Neuronal stem cell (in vitro differentiated cells): ENCODE measurements at regions not wholly inside any gene's neighbourhood (a gene's known extent, or its start where the extent isn't known, plus 50 kb on each side); places are given as distances from the start of the nearest gene placed in this dataset.
"Not testable (repeated sequence)": the region's sequence is repeated elsewhere in the genome, so short reads cannot be mapped to it uniquely, and the experiment has no call there.

Source experiments
- DNase-seq: peaks from one replicate; pipeline ENCODE4 v3.0.0-alpha.2; 2013; ENCODE audit warnings: low spot score
- H2AFZ ChIP-seq: one replicate; pipeline ENCODE4 v1.6.1; 2013; ENCODE audit warnings: mild to moderate bottlenecking, low read length, inconsistent platforms
- H2AK5ac ChIP-seq: 2 replicates; pipeline ENCODE4 v1.6.1; 2013; ENCODE audit warnings: low read depth, mild to moderate bottlenecking, inconsistent platforms, low read length, moderate library complexity, mixed read lengths
- H2BK120ac ChIP-seq: 2 replicates; pipeline ENCODE4 v1.6.1; 2013; ENCODE audit warnings: low read depth, mild to moderate bottlenecking, inconsistent platforms, low read length, moderate library complexity, mixed read lengths
- H2BK12ac ChIP-seq: one replicate; pipeline ENCODE4 v1.6.1; 2013; ENCODE audit warnings: low read length, inconsistent platforms
- H2BK15ac ChIP-seq: 2 replicates; pipeline ENCODE4 v1.6.1; 2013; ENCODE audit warnings: mild to moderate bottlenecking, low read length, inconsistent platforms, mixed read lengths
- H2BK5ac ChIP-seq: one replicate; pipeline ENCODE4 v1.6.1; 2013; ENCODE audit warnings: inconsistent platforms, mild to moderate bottlenecking, low read length, moderate library complexity
- H3K14ac ChIP-seq: one replicate; pipeline ENCODE4 v1.6.1; 2013; ENCODE audit warnings: low read length, inconsistent platforms
- H3K18ac ChIP-seq: 2 replicates; pipeline ENCODE4 v1.6.1; 2013; ENCODE audit warnings: low read length, inconsistent platforms
- H3K23ac ChIP-seq: 2 replicates; pipeline ENCODE4 v1.6.1; 2013; ENCODE audit warnings: low read depth, mild to moderate bottlenecking, mixed read lengths, low read length, inconsistent platforms; ENCODE audit not compliant: poor library complexity
- H3K27ac ChIP-seq: replicated peaks from 3 replicates; pipeline ENCODE4 v1.5.1; 2013; ENCODE audit warnings: low read length, inconsistent platforms
- H3K27me3 ChIP-seq, 3 experiments: 2 replicates each; pipeline ENCODE4 v1.6.1; 2013; ENCODE audit warnings: low read length in 3 of 3, mild to moderate bottlenecking in 2 of 3, inconsistent platforms in 1 of 3, low read depth in 1 of 3, mixed read lengths in 1 of 3, moderate library complexity in 1 of 3; ENCODE audit not compliant: control insufficient read depth in 3 of 3, insufficient read depth in 3 of 3
- H3K36me3 ChIP-seq, 2 donors: replicated peaks in 1 of 2; 2 replicates each; pipeline ENCODE4 v1.6.1; 2013; ENCODE audit warnings: low read length in 2 of 2; ENCODE audit not compliant: control insufficient read depth in 2 of 2, insufficient read depth in 2 of 2
- H3K4ac ChIP-seq: 2 replicates; pipeline ENCODE4 v1.6.1; 2013; ENCODE audit warnings: inconsistent platforms, mild to moderate bottlenecking, low read length, moderate library complexity
- H3K4me1 ChIP-seq, 2 donors: 1 replicate in 1 of 2; 2 replicates in 1 of 2; pipeline ENCODE4 v1.6.1; 2013; ENCODE audit warnings: low read length in 2 of 2, low read depth in 1 of 2; ENCODE audit not compliant: control insufficient read depth in 2 of 2, insufficient read depth in 1 of 2
- H3K4me2 ChIP-seq: one replicate; pipeline ENCODE4 v1.6.1; 2013; ENCODE audit warnings: mild to moderate bottlenecking, low read length, inconsistent platforms; ENCODE audit not compliant: insufficient read depth, poor library complexity, severe bottlenecking
- H3K4me3 ChIP-seq, 2 donors: 2 replicates each; pipeline ENCODE4 v1.5.1; 2013; ENCODE audit warnings: low read length in 2 of 2, mild to moderate bottlenecking in 2 of 2, inconsistent platforms in 1 of 2, moderate library complexity in 1 of 2
- H3K79me1 ChIP-seq: one replicate; pipeline ENCODE4 v1.6.1; 2013; ENCODE audit warnings: low read depth, mild to moderate bottlenecking, inconsistent platforms, low read length, moderate library complexity
- H3K9ac ChIP-seq: one replicate; pipeline ENCODE4 v1.6.1; 2013; ENCODE audit warnings: mild to moderate bottlenecking, low read depth, low read length, inconsistent platforms; ENCODE audit not compliant: poor library complexity
- H3K9me3 ChIP-seq, 2 donors: replicated peaks in 1 of 2; 2 replicates each; pipeline versions ENCODE3 to v1.6.1; 2013; ENCODE audit warnings: low read length in 2 of 2, mild to moderate bottlenecking in 2 of 2, inconsistent platforms in 1 of 2, low read depth in 1 of 2, mixed read lengths in 1 of 2, moderate library complexity in 1 of 2; ENCODE audit not compliant: control insufficient read depth in 2 of 2, insufficient read depth in 1 of 2
- H4K8ac ChIP-seq: one replicate; pipeline ENCODE4 v1.6.1; 2013; ENCODE audit warnings: low read depth, mild to moderate bottlenecking, inconsistent platforms, low read length, moderate library complexity
- H4K91ac ChIP-seq: one replicate; pipeline ENCODE4 v1.6.1; 2013; ENCODE audit warnings: low read length, low read depth, mild to moderate bottlenecking, inconsistent platforms; ENCODE audit not compliant: poor library complexity
- WGBS, 2 donors: extraction: QIAGEN DNeasy Blood & Tissue Kit; methylation state at CpG; one replicate each; pipeline ENCODE4 v1.1.7; 2013; ENCODE audit warnings: missing lambda C conversion rate in 2 of 2, mixed read lengths in 1 of 2; ENCODE audit not compliant: insufficient read length in 2 of 2, insufficient replicate concordance in 1 of 2; ENCODE audit errors: extremely low coverage in 2 of 2; 5-methylcytosine and 5-hydroxymethylcytosine counted together

DNA sequence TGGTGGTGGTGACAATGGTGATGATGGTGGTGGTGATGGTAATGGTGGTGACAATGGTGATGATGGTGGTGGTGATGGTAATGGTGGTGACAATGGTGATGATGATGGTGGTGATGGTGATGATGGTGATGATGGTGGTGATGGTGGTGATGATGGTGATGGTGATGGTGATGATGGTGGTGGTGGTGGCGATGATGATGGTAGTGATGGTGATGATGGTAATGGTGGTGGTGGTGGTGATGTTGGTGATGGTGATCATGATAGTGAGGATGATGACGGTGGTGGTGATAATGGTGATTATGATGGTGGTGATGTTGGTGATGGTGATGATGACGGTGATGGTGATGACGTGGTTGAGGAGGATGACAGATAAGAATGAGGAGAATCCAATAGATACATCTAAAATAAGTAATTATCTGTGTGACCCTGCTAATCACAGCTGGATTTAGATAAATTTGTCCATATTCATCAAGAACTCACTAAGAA, 170.7 kb upstream of the SFSWAP start:
- Histone ChIP-seq H2BK15ac (no peak overlapping the region), H3K9ac (no peak overlapping the region), H3K18ac (no peak overlapping the region), H3K4ac (no peak overlapping the region), H3K4me2 (no peak overlapping the region), H3K14ac (no peak overlapping the region), H2AFZ (no peak overlapping the region), H3K36me3 (no peaks in the 10 kb centered on the region), H2BK120ac (no peak overlapping the region), H2AK5ac (no peak overlapping the region), H2BK5ac (no peak overlapping the region), H3K79me1 (peaks cover 4% of the 10 kb centered on the region), H3K23ac (no peak overlapping the region), H2BK12ac (no peak overlapping the region), H4K8ac (no peak overlapping the region), H3K4me3 (peak overlapping the region in 1 of 2 donors; percentile 66), H3K27me3 (no peaks in the 10 kb centered on the region), H3K9me3 (peaks cover 9 to 16% of the 10 kb centered on the region in 2 donors), H3K27ac (no peak overlapping the region), H4K91ac (no peak overlapping the region), H3K4me1 (peaks cover 0 to 2% of the 10 kb centered on the region in 2 donors)
- 100% methylated on average over 2 to 3 of the region's 4 CpGs for WGBS, 2 donors
- no peak for DNase-seq

DNA sequence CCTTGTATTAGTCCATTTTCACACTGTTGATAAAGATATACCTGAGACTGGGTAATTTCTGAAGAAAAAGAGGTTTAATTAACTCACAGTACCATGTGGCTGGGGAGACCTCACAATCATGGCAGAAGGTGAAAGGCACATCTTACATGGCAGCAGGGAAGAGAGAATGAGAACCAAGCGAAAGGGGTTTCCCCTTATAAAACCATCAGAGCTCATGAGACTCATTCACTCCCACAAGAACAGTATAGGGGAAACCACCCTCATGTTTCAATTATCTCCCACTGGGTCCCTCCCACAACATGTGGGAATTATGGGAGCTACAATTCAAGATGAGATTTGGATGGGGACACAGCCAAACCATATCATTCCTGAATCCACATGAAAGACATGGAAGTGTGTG, 169.4 kb upstream of the SFSWAP start:
- WGBS, 2 donors, result no CpG with 5 or more reads among the region's 1 CpG
- H3K23ac ChIP-seq, H2BK5ac ChIP-seq, H3K4me3 ChIP-seq, H2AFZ ChIP-seq, H2BK120ac ChIP-seq, H4K8ac ChIP-seq, H3K4ac ChIP-seq, H3K9ac ChIP-seq, H3K36me3 ChIP-seq, H3K18ac ChIP-seq, H3K27me3 ChIP-seq, H4K91ac ChIP-seq, H3K4me1 ChIP-seq, H2AK5ac ChIP-seq, H3K14ac ChIP-seq, H2BK12ac ChIP-seq, H3K27ac ChIP-seq, H3K4me2 ChIP-seq, H2BK15ac ChIP-seq, H3K79me1 ChIP-seq, DNase-seq: not testable (repeated sequence)
- H3K9me3 ChIP-seq, result peaks cover 9 to 25% of the 10 kb centered on the region in 2 donors

DNA sequence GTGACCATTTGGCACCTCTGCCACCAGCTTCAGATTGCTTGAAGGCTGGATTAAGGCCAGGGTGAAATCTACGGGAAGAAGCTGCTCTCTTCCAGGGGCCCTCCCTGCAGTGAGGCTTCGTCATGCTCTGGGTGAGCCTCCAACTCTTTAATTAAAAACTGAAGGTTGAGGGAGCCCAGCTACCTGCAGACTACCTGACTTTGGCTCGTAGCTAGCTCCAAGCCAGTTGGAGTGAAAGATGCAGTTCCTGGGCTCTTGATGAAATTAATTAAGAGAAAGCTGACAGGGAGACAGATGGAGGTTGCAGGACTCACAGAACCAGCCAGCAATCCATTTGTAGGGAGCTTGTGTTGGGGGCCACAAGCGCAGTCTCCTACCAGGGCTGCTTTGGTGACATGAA, 168.5 kb upstream of the SFSWAP start:
- Histone ChIP-seq H3K4ac (no peak overlapping the region), H2AFZ (no peak overlapping the region), H2BK15ac (no peak overlapping the region), H3K27me3 (no peaks in the 10 kb centered on the region), H3K36me3 (no peaks in the 10 kb centered on the region), H3K4me3 (no peak overlapping the region), H3K4me1 (peaks cover 3% of the 10 kb centered on the region in 2 donors), H4K8ac (no peak overlapping the region), H3K14ac (no peak overlapping the region), H3K23ac (no peak overlapping the region), H2BK12ac (no peak overlapping the region), H3K9me3 (peaks cover 9 to 22% of the 10 kb centered on the region in 2 donors), H2BK120ac (no peak overlapping the region), H3K27ac (no peak overlapping the region), H4K91ac (no peak overlapping the region), H3K79me1 (peaks cover 4% of the 10 kb centered on the region), H2AK5ac (no peak overlapping the region), H3K4me2 (no peak overlapping the region), H2BK5ac (no peak overlapping the region), H3K9ac (no peak overlapping the region), H3K18ac (no peak overlapping the region)
- WGBS, 2 donors, result no CpG with 5 or more reads among the region's 4 CpGs
- DNase-seq, result no peak

DNA sequence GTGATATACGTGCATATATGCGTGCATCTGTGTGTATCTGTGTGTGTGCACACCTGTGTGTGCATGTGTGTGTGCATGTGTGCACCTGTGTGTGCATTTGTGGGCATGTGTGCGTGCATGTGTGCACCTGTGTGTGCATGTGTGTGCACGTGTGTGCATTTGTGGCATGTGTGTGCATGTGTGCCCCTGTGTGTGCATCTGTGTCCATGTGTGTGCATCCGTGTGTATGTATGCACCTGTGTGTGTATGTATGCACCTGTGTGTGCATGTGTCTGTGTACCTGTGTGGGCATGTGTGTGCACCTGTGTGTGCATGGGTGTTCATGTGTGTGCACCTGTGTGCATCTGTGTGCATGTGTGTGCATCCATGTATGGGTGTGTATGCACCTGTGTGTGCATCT, 167.8 kb upstream of the SFSWAP start:
- H2BK120ac ChIP-seq, result no peak overlapping the region
- H3K4me2 ChIP-seq, result no peak overlapping the region
- H2AFZ ChIP-seq, result no peak overlapping the region
- no peak overlapping the region for H2BK15ac ChIP-seq
- H3K36me3 ChIP-seq, result no peaks in the 10 kb centered on the region
- peaks cover 4% of the 10 kb centered on the region for H3K79me1 ChIP-seq
- DNase-seq, result no peak
- H3K9me3 ChIP-seq, result peaks cover 9 to 21% of the 10 kb centered on the region in 2 donors
- no peak overlapping the region for H2BK12ac ChIP-seq
- H3K9ac ChIP-seq, result peak overlapping the region; percentile 24
- peak overlapping the region; percentile 2 for H3K4ac ChIP-seq
- H2BK5ac ChIP-seq, result no peak overlapping the region
- H3K4me3 ChIP-seq, result peak overlapping the region in 1 of 2 donors; percentile 67
- no peak overlapping the region for H4K8ac ChIP-seq
- no peak overlapping the region for H2AK5ac ChIP-seq
- H4K91ac ChIP-seq, result peak overlapping the region; percentile 38
- WGBS, 2 donors, result no CpG with 5 or more reads among the region's 5 CpGs
- H3K27me3 ChIP-seq, result no peaks in the 10 kb centered on the region
- H3K14ac ChIP-seq, result peak overlapping the region; percentile 57
- H3K18ac ChIP-seq, result peak overlapping the region; percentile 28
- H3K23ac ChIP-seq, result no peak overlapping the region
- peaks cover 4 to 7% of the 10 kb centered on the region in 2 donors for H3K4me1 ChIP-seq
- no peak overlapping the region for H3K27ac ChIP-seq
